Middle frontal gyrus (tissue), 1 donor: ENCODE measurements at regions not wholly inside any gene's neighbourhood (a gene's known extent, or its start where the extent isn't known, plus 50 kb on each side); places are given as distances from the start of the nearest gene placed in this dataset.

ENCODE experiments used
- DNase-seq: peaks from one replicate; pipeline ENCODE4 v3.0.0-alpha.2; 2015; ENCODE audit warnings: low spot score; ENCODE audit errors: extremely low spot score

DNA sequence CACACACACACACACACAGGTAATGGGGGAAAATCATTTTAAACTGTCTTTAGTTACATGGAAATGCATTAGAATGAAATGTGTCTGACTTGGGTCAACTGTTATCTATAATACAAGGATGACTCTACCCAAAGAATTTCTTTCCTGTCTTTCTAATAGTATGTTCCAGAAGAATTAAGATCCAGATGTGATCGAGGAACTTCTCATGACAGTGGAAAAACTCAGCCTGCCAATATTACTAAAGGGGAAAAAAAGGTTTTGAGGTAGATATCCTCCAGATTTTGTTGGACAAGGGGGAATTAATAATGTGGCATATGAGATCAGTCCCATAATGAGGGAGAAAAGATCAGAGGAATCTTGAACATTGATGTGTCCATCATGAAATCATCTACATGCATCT, 190.6 kb upstream of the MAP3K1 start:
- DNase-seq: no peak

DNA sequence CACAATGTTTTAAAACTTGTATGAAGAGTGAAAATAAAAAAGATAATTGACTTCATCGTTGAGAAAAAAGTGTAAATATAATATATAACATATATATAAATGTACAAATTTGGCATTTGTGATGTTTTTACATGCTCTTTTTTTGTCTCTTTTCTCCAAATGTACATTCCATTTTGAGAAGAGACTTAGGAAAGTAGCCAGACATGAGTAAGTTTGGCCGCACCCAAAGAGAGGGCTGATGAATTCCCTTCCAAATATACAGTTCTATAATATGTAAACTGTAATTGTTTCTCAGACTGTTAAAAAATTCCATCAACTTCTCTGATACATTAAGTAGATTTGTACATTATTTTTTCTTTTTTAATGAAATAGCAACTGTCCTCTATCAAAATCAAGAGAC, 193.2 kb upstream of the MAP3K1 start:
- DNase-seq: no peak

DNA sequence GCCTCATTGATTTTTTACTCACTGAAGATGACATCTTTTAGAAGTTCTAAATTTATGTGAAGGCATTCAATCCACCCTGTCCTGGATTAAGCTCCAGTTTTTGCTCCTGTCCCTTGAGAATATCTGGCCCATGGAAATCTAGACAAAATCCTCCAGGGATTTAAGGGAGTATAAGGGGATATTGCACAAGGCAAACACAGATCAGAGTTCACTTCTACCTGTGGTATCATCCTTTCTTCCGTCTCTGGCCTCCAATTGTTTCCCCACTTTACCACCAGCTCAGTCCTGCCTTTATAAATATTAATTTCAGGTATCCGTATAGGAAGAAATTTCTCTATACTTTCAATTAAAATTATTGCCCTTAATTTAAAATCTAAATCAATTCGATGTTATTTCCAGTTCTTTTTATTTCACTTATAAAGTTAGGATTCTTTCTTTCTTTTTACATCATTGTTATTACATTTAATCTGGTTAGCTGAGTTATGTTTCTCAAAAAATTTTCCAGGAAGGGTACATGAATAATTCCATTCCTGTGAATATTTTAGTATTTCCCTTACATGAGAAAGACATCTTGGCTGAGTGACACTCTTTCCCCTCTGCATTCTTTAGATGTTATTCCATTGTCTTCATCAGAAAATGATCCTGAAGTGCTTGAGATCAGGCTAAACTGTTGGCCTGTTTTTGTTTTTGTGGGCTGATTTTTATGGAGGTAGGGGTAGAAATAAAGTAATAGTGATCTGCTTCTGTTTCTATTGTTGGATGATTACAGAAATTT, 194.3 kb upstream of the MAP3K1 start:
- DNase-seq: no peak

DNA sequence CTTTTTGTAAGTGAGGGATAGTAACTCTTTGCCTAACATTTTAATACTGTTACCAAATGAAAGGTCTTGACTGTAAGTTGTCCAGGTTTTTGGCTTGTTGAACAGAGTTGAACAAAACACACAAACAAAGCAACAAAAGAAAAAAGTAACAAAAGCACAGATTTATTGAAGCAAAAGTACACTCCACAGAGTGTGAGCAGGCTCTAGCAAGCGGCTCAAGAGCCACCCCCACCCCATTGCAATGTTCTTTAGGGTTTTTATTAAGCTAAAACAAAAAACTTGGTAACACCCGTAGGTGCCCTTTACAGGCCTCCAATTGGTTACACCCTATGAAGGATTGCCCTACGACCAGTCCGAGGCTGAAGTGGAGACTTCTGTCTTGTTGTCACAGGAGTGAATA, 197.4 kb upstream of the MAP3K1 start:
- DNase-seq: no peak

DNA sequence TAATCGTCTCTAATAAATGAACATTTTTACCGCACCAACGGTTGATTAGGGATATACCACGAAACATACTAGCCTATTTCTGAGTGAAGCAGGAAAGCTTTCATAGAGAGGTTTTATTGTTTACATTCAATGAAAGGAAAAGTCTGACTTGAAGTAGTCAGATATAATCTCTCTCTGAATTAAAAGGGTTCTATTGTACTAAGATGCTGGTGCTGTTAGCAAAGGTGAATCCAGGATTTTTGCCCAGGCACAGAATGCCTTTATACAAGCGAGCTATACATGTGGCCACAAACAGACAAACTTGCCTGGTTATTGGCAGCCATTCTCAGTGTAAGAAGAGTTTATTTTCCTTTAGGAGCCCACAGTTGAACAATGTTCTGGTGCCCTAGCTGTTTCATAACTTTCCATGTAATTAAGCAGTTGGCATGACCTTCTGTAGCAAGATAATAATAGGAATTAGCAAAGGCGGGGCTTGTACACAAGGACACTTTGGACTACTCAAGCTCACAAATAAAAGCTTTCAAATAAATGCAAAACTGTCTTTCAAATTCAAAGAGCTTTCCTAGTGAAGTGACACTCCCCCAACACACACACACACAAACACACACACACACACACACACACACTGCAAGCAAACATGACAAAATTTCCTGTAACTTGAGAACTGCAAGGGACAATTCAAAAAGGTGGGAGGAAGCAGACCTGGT, 198.7 kb upstream of the MAP3K1 start:
- DNase-seq: no peak

DNA sequence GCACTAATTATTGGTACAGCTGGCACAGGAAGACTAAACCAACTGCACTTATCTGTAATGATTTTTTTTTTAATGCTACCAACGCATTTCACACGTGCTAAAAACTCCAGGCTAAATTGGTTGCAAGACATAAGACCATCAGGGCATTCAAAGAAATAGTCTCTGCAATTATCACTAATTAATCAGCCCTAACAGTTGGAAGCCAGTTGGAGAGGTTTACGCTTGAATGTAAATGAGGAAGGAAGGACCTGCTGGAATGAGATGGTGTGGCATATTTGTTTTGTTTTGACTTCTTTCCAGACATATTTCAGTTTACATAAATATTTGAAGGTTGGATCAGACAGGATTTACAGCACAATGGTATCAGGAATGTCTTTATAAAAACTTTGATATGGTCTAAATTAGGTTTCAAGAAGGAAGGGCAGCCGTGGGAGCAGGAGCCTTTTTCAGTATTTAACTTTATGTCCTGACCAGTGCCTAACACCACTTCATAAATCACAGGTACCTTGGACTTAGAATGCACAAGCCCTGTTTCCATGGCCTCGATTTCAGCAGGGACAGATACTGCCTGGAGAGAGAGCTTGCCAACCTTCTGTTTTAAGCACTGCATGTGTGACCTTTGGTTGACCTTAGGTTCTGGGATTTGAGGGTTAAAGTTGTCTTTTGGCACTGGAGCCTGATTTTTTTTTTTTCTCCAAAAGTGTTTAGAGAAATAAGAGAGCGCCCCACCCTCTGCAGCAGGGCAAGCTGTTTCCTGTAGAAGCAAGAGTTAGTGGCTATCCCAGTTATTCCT, 199.8 kb upstream of the MAP3K1 start:
- no peak for DNase-seq

DNA sequence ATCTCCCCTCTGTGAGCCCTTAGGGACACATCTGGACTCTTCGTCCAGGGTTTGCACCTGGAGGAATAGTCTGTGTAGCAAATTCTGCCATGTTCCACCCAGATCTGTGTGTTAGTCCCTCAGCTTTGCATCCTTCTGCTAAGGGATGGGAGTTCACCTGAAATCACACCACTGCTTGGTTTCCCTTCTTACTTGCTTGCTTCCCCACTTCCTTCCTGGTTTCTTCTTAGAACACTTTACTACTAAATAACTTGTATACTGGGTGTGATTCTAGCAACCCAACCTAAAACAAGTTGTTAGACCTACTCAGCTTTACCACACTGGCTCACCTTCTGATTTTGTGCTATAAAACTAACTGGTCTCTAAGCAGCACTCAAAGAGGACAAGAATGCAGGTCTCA, 202.6 kb upstream of the MAP3K1 start:
- DNase-seq: no peak

DNA sequence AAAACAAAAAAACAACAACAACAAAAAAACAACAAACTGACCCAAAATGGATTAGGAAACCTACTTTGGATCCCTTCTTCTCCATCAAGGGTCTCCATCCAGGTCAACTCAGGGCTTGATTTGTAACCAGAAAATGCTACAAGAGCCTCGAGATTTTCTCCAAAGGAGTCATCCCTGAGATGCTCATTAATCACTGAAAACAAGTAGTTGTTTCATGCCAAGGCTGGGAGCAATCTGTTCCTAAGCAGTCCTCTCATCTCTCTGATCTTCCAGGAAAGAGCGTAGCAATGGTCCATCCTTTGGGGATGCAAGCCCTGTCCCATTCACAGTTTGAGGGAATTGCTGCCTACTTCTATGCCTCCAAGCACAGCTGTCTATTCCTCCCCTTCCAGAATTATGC, 203.0 kb upstream of the MAP3K1 start:
- DNase-seq: no peak

DNA sequence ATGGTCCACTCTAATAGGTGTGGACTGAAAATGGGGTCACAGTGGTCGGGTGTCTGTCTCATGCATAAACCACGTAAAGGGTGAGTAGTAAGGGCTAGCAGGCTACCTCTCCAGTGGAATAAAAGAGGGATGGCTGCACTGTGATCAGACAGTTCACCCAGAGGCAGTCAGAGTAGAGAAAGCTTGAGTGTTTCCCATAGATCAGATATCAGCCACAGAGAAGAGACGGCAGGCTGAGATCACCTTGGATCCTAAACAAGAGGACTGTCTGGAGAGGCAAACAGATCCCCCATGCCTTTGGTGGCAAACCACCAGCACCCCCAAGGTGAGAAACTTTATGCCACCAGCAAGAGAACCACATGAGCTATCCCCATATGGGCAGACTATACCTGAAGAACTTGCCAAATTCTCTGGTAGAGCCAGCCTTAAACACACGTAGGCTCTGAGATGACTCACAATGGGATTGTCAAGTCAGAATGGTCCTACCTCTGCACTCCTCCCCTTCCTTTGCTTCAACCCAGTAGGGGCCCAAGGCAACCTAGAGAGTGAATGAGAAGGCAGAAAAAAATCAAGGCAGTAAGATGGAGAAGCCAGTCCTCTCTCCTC, 205.2 kb upstream of the MAP3K1 start:
- DNase-seq: no peak

DNA sequence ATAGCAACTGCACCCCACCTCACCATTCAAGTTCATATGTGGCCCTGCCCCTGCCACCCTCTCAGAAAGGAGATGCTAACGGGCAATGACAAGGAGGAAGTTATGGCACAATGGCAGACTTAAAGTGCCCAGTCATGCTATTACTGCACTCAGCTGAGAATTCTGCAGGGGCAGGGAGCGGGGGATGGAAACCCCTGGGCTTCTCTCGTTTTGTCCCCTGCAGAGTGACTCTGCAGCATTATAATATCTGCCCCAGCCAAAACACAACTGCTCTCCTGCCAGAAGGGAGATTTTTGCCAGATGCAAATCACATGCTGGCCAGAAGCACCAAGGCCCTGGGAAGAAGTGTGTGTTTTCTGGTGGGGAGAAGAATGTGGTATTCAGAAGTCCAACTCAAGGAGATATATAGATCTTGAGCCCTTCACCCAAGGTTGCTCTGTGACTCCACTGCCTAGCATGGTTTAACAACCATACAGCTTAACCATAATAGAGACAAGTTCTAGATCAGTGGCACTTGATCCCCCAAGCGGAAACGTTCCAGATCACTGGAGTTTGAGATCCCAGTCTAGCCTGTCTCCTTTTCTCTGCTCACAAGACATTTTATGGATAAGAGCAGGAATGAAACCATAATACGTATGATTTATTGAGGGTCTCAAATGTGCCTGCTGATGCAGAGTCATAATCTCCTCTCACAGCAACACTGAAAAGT, 207.0 kb upstream of the MAP3K1 start:
- DNase-seq: no peak

DNA sequence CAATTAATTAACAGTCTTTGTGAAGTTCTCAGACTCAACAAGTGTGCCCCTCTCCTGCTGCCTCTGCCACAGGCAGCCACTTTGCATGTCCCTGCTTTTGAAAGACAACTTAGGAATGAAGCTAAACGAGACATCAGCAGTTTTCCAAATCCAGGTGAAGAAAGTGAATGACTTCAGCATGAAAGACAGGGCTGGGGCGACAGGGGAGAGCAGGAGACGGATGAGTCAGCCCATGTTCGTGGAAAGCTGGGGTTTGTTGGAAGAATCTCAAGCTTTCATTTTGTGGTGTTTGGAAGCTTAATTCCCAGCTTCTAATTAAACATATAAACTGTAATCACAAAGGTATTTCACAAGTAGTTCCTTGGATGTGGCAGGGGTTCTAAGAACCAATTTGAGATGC, 207.8 kb upstream of the MAP3K1 start:
- no peak for DNase-seq

DNA sequence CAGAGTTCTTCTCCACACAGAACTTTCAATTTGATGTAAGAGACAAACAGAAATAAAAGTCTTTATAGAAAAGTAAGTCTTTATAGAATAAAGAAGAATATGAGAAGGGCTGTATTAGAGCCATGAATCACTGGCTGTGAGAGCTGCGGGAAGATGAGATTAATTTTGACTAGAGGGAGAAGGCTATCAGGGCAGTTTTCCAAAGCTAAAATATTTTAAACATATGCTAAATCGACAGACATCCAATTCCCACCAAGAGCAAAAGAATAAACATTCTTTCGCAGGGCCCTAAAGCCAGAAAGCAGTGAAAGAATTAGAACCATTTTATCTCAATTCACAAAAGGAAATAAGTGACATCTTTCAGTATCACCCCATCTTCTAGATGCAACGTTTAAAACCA, 208.3 kb upstream of the MAP3K1 start:
- no peak for DNase-seq

DNA sequence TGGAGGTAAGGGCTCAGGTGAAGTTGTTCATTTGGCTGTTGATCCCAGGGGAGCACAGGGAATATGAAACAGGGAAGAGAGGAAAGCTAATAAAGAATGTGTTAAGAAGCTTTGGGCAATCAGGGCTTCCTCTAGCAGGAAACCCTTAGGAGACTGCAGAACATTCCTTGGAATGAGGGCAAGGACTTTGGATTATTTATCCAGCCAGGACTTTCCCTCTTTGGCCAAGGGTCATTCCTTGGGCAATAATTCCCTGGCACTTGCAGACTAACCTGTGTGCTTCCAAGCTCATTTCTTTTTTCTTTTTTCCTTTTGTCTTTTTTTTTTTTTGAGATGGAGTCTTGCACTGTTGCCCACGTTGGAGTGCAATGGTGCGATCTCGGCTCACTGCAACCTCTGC, 209.2 kb upstream of the MAP3K1 start:
- no peak for DNase-seq

DNA sequence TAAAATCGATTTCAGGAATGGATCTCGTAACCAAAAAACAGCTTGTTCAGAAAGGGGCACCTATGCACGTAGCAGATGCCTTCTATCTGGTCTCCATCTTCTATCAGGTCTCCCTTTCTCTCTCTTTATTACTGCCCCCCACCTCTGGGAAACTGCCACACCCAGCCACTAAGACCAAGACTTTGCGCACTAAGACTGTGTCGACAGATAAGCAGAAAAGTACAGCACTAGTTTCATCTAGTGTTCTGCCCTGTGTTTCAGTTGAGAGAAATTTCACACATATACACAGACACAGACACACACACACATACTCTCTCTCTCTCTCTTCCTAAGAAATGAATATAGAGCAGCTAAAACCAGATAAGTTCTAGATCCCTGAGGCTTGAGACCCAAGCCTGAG, 210.1 kb upstream of the MAP3K1 start:
- no peak for DNase-seq

DNA sequence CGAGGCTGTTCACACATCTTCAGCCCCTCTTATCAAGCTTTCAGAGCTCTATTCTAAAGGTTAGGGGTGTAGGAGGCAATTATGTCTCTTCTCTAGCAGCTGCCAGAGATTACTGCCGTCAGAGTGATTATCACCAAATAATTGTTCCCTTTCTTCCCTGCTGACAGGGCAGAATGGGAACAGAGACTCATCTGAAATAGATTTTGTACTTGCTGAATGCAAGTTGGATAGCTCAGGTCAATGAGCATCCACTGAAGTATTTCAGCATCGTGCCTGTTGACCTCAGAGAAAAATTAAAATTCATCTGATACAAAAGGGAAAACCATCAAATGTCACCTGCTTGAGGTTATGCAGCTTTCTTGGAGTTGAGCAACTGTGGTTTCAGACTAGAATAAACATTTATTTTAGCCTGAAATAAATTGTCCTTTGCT, 213.7 kb upstream of the MAP3K1 start:
- DNase-seq: no peak

DNA sequence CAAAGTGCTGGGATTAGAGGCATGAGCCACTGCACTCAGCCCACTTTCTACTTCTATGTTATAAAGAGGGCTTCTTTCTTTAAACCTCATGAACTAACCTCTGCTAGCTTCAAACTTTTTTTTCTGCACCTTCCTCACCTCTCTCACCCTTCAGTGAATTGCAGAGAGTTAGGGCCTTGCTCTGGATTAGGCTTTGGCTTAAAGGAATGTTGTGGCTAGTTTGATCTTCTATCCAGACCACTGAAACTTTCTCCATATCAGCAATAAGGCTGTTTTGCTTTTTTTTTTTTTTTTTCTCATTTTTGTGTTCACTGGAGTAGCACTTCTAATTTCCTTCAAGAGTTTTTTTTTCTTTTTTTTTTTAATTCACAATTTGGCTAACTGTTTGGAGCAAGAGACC, 216.4 kb upstream of the MAP3K1 start:
- no peak for DNase-seq

DNA sequence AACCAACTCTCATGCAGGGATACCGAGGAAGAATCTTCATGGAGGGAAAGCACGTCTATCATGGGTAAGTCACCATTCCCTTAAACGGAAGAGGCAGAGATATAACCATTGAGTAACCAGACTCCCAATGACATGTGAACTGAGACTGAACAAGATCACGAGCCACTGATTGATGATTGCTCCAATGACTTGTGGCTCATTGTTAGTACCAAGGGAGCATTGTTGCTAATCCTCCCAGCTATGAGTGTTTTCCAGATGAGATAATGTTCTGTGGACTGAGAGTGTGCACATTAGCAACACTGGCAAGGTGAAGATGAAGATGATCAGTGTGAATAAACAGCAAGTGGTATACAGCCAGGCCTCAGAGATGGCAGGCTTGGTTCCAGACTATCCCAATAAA, 219.2 kb upstream of the MAP3K1 start:
- no peak for DNase-seq

DNA sequence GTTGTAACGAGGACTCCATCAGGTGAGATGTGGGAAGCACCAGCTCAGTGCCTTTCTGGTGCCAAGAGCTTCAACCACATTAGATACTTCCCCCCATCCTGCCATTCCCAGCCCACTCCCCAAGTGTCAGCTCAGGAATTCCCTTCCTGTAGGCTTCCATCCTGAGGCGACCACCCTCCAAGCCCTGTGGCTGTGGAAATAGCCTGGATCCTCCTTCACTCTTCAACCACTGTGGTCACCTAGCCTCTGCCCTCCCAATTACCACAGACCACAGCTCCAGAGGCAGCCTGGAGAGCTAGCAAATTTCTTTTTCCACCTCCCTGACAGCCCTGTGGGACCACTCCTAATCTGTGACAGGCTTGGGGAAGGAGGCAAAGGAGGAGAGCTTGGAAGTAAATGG, 219.8 kb upstream of the MAP3K1 start:
- DNase-seq: no peak

DNA sequence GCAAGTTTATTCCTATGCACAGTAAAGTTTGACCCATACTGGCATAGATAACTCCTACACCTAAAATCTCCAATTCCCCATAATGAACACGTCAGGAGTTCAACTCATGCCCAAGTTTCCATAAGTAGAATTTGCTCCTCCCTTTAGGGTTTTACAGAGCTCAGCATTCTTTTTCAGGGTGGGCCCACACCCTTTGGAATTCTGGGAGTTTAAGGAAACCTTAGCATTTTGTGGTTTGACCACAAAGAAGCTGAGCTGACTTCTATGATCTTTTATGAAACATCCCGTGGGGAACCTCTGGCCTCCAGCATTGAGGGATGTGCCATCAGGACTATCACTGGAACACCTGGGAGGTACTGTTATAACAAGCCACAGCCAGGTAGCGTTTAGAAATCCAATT, 220.6 kb upstream of the MAP3K1 start:
- DNase-seq: no peak

DNA sequence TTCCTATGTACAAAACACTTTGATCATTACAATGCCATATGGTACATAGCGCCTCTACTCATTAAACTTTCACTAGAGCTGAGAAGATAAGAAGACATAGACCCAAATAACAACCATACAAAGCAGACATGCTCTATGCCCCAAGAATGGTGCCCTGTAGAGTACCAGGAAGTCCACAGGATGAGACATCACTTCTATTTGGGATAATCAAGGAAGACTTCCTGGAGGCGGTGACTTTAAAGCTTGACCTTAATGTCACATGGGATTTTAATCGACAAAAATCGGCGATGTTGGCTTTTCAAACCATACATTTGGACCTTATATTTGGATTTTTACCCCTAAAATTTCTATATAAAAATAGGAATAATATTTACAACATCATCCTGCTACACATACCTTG, 224.3 kb upstream of the MAP3K1 start:
- no peak for DNase-seq

DNA sequence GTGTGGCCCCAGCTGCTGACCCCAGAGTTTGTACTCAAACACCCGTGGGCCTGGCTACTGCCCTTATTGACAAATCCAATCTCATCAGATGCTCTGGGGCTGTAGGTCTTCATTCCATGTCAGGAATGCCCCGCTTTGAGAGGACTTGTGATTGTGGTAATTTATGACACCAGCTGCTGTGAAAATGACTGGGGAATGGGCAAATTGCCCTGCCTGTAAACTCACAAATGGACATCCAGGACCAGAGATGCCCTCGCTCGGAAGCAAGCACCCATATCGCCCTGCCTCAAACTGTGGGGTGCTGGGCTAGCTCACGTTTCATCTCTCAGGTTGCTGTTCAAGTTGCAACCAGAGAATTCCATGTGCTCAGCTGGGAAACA, 225.9 kb upstream of the MAP3K1 start:
- DNase-seq: no peak
